OCI-M2 (cell line): ENCODE measurements at regions not wholly inside any gene's neighbourhood (a gene's known extent, or its start where the extent isn't known, plus 50 kb on each side); places are given as distances from the start of the nearest gene placed in this dataset.

Experiments used
- DNase-seq: peaks from one replicate; lab custom pipeline; 2025; ENCODE audit not compliant: unreplicated experiment; lab: John Stamatoyannopoulos, UW

DNA sequence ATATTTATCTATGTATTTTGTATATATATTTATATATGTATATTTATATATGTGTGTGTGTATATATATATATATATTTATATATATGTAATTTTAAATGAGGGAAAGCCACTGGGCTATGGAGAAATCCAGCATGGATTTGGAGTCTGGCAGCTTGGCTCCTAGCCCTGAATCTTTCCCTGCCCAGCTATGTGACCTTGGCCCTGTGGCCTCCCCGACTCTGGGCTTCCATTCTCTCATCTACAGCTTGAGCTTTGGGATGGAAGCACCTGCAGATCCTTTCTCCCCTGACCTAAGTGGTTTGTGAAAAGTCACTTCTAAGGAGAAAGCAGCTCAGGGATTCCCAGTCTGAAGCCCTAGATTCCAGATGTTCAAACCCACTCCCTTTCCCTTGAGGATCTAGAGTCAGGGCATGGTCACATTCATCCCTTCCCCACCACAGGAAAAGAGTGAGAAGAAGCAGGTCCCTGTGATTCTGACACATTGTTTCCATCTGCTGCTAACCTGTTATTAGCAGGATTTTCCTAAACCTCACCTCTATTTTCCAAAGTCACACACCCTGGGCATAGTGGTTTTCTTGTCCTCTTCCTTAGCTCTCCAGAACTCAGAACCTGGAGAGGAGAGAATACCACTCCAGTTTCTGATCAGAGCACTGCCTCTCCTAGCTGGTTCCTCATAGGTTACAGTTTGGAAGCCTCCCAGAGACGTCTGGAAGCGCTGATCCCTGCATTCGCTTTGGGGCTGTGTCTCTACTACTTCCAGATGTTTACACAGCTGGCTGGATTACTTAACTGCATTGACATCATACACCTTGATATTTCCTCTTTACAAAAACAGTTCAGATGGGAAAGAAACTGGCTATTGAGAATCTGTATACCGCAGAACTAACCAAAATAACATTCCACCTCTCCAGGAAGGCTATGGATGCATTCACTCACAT, 327.5 kb upstream of the ZMIZ1 start:
- no peak for DNase-seq

DNA sequence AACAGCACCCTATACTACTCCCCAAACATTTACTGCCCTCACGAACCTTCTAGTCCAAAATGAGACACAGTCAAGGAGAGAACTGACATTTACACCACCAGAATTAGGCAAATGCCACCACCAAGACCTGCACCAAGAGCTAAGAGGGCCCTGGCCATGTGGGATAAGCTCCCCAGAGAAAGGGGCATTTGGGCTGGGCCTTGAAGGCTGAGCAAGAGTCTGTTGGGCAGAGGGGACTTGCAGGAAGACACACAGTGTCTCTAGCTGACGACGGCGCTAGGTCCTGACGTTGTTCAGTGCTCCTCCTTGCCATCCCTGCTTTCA, 326.4 kb upstream of the ZMIZ1 start:
- DNase-seq = no peak

DNA sequence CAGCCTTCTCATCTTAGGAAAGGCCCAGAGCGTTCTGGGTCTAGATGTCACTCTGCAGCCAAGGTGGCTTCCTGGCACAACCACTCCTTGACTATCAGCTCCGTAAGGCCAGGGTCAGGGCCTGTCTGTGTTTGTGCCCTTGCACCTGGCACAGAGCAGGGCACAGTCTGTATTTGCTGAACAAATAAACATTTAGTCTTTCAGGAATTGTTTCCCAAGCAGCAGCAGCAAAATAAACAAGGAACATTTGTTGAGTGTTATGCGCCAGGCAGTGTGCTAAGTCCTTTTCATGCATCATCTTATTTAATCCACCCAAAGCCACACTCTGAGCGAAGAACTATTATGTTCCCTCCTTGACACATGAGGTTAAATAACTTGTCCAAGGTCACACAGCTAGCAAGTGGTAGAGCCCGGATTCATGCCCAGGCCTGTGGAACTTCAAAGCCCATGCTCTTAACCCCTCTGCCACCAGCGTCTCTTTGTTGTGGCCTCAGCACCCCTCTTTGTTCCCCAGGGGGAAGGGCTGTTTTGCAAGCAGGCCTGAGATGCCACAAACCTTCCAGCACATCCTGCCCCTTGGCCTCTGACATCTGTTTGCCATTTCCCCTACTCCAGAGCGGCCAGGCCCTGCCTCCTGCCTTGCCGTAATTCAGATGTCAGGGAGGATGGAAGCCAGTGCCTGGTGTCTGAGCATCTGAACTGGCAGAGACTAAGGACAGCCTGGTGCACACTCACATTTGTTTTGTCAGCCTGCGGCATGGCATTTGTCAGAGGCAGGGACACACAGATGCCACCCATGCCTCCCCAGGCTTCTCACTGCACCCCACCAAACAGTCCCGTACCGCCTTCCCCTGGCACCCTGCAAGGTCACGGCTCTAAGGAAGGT, 325.8 kb upstream of the ZMIZ1 start:
- no peak for DNase-seq

DNA sequence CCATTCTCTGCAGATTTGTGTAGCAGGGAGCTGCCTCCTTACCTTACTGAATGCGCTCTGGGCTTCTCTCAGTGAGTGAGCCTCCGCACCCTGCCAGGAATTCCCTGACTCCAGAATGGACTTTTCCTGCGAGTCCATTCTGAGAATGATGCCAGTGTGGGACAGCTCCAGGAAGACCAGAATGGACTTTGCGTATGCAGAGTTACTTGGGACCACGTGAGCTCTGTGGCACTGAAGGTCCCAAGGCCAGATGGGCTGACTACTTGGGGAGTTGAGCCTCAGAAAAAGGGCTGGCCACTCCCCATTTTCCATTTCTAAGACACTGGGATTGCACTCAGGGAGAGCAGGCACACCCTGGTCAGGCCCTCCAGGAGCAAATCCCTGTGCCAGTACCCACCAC, 324.7 kb upstream of the ZMIZ1 start:
- no peak for DNase-seq

DNA sequence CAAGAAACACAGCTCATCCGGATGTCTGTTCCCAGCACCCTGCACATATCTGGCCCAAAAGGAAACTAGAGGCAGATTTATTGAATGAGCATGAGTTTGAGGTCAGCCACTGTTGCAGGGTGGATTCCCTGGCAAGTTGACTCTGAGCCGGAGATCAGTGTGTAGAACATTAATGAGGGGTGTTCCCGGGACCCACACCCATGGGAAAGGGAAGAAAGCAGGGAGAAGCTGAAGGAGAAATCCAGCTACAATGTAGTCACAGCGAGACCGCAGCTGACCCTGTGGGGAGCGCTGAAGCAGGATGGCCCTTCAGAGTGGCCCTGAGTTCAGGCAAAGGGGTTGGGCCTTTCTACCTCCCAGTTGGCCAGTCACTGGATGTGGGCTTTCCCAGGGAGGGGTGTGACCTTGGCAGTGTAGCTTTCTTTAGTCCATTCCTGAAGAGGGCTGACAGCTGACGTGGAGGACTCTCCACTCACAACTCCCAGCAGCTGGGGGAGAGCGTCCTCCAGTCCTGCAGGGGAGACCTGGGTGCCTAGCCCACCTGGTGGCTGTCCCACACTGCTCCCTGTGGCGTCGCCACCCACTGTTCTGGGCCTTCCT, 324.2 kb upstream of the ZMIZ1 start:
- DNase-seq = no peak

DNA sequence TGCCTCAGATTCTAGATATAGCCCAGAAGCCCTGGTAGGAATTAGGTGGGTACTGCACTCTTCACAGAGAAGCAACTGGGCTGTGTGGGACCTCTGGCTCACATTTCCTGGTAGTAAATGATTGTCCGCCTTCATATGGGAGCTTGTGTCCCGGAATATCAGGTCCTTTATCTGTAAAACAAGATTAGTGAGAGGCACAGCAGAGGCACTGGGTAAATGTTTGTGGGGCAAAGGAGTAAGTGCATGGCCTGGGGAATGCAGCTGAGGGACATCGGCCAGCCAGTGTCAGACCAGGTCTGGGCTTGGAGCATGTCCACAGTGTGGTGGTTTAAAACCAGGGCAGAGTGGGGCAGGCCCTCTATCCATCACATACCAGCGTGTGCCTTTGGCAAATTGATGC, 323.3 kb upstream of the ZMIZ1 start:
- DNase-seq = no peak

DNA sequence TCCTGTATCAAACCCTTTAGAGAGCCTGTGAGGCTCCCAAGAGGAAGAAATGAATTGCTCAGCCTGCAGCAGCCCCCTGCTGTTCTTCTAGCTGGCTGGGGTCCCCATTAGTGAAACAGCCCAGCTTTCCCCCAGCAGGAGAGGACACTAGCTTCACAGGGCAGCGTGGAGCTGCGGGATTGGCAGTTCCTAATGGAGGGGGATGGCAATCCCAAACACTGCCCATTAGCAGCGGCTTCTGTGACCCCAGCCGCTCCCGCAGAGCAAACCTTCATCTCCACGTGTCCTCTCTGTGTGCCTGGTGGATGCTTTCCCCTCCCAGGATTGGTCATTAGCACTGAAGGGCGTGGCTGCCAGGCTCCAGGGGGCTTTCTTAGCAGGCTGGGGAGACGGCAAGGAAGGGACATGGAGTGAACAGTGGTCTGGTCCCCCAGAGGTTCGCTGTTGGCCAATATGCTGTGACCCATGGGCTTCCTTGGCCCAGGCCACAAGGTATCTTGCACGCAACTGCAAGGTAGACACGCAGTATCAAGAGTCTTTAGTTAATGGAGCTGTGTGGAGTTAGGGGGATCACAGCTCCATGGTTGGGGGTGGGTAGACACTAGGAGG, 322.5 kb upstream of the ZMIZ1 start:
- DNase-seq = no peak

DNA sequence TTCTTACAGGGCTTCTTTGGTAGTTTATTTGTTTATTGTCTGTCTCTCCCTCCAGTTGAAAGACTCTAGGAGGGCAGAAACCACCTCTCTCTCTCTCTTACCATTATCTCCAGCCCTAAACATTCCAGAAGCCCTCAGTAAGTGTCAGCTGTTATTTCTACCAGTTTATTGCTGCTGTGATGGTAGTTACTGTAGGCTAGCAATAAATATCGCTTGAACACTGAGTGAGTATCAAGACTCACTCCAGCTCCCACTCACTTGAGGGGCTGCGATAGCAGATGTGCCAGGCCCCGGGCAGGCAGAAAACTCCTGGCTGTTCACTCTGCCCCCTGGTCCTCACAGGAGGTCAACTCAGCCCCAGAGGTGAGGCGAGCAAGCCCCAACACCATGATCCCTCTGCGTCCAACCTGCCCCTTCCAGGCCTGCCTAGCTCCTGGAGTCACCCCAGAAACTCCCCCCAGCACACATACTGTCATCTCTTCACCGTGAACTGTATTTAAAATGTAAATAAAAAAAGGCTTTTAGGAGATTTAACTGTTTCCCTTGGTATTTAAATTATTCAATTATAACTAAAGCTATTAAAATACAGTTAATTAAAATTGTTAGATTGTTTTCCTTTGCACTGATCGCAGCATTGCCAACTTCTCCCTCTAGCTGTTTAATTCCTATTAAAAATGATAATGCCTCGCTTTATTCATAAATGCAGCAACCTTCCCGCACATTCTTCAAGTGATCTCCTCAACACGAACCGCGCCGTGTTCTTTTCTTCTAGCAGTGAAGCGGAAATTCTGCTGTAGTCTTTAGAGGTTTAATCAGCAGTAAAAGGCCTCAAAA, 321.1 kb upstream of the ZMIZ1 start:
- DNase-seq = no peak

DNA sequence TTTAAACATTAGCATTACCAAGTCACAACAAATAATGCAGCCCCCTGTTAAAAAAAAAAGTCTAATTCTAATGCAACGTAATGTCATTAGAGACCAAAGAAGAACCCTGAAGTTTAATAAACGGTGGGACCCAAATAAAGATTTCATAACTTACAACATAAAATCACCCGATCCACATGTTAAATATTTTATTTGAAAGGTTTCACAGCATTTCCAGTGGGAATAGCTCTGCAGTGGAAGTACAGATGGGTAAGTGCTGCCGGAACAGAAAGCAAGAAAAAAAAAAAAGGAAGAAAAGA, 320.6 kb upstream of the ZMIZ1 start:
- DNase-seq = no peak

DNA sequence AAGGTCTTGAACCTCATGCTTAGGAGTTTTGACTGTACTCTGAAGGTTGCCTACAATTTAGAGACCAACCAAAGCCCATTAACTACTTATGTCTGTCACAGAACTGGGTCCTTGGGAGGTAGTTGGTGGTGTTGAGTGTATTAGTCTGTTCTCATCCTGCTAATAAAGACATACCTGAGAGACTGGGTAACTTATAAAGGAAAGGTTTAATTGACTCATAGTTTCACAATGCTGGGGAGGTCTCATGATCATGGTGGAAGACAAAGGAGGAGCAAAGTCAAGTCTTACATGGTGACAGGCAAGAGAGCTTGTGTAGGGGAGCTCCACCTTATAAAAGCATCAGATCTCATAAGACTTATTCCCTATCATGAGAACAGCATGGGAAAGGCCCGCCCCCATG, 319.6 kb upstream of the ZMIZ1 start:
- DNase-seq = no peak

DNA sequence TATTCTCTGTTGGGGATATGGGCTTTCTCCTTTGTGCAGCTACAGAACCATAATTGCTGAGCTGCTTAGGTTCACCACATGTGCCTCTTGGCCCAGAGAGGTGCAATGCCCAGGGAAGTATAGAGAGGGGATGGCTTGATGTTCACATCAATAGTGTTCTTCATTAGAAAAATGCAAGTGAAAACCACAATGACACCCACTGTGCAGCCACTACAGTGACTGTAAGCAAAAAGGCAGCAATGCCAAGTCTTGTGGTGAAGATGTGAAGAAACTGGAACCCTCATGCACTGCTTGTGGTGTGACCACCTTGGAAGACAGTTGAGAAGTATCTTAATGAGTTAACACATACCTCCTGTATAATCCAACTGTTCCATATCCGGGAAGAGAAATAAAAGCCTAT, 318.9 kb upstream of the ZMIZ1 start:
- no peak for DNase-seq

DNA sequence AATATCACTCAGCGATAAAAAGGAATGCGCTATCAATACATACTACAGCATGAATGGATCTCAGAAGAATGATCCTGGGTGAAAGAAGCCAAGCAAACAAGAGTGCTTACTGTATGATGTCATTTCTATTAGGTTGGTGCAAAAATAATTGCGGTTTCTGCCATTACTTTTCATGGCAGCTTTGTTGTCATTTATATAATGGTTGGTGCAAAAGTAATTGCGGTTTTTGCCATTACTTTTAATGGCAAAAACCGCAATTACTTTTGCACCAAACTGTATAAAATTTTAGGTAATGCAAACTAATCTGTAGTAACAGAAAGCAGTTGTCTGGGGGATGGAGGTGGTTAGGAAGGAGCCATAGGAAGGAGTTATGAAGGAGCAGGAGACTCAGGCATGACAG, 318.3 kb upstream of the ZMIZ1 start:
- no peak for DNase-seq

DNA sequence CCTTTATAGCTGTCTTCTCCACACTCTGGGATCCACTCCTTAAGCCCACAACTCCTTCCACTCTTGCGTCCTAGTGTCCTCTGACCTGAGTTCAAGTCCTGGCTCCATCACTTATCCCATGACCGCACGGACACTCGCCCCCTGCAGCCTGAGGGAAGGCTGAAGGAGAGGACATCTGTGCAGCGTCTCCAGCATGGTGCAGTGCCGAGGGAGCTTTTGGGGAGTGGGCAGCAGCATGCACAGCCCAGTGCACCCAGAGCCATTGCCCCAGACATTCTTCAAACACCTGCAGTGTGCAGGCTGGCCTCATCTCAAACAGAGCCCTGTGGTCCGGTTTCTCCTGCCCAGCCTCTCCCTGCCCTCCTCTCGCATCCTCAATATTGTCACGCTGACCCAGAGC, 317.1 kb upstream of the ZMIZ1 start:
- no peak for DNase-seq

DNA sequence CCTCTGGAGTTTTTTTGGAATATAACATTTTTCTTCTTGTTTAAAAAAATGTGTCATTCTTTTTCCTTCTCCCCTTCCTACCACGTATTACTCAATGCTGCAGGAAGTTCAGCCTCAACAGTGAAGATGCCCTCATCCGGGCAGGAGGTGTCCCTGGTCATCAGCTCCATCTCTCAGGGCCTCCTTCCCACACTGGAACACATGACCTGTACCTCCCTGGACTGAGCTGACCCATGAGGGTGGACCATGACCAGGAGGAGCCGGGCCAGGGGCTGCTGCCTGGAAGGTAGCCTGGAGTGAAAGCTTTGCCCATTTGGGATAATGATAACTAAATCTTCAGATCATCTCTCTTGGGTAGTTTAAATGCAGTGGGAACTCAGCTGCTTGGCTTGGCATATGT, 316.5 kb upstream of the ZMIZ1 start:
- DNase-seq = no peak

DNA sequence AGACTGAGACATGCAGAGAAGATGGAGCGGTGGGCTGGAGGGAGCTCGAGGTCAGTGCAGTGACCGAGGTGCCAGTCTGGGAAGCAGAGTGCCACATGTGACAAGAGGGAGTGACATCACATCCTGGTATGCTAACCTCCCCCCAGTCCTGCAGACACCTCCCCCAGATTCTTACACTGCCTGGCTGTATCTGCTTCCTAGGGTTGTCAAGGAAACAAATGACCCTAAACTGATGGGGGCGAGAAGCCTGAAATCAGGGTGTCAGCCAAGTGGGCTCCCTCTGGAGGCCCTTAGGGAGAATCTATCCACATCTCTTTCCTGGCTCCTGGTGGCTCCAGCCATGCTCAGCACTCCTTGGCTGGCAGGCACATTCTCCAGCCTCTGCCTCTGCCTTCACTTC, 316.1 kb upstream of the ZMIZ1 start:
- no peak for DNase-seq

DNA sequence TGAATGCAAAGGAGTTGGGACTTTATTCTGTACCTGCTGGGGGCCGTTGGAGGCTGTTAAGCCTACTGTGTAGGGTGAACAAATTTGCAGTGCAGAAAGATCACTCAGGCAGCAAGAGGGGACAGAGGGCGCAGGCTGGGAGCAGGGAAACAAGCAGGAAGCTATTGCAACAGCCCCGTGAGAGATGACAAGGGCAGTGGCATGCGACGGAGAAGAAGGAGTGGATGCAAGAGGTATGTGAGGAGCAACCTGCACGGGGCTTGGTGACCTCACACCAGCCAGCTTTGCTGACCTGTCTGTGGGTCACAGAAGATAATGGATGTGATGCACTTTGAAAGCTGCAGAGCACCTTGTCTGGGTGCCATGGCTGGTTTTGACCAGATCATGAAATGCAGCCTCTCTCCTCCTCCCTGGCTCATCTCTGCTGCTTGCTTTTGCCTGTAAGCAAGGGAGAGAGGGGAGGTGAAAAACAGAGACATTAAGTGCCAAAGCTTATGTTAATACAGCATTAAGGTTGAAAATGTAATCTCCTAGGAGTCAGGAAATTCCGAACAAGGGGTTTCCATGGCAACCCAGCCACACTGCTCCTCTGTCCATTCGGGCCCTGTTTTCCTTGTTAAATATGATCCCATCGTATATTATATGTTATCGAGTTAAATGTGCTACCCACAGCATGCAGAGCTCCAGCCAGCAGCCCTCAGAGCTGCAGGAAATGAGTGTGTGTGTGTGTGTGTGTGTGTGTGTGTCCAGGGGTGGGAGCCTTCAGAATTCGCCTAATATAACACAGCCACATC, 314.3 kb upstream of the ZMIZ1 start:
- no peak for DNase-seq

DNA sequence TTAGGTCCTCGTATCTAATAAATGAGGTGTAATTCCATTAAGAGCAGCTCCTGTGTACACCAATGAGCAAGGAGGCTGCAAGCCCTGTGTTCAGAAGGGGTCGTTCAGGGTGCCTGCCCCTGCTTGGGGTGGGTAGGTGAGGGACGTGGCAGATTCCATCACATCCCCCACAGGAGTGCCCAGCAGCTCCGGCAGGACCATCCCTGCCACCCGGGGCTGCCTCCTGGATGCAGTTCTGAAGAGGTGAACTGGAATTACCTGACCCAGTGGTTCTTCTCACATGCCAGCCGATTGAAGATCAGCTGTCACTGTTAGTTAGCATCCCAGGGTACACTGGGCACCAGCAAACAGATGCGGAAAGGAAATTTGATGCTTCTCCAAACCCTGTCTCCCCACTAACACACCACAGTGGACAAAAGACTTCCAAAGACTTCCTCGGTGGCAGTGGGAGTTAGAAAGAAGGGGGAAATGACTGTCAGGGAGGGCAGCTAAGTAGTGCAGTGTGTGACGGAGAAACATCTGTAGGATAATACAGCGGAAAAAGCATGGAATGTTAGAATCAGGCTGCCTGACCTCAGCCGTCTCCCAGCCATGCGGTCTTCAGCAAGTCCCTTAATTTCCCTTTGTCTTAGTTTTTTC, 313.6 kb upstream of the ZMIZ1 start:
- no peak for DNase-seq

DNA sequence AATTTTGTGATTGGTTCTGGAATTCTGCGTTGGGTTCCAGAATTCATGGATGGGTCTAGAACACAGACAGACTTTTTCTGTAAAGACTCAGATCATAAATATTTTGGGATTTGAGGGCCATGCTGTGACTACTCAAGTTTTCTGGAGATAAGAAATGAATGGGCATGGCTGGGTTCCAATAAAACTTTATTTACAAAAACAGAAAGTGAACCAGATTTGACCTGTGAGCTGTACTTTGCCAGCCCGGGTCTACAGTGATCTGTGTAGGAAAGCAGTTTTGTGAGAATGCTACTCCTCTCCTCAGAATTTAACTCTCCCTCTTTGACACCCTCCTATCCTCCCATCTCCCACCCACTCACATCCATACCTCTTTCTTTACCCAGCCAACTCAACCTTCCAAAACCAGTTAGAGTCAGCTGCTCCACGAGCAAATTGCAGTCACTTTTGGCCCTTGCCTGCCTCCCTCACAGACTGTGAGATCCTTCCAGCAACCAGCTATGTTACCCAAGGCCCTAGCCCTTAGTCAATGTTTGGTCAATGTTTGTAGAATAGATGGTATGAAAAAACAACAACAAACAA, 312.8 kb upstream of the ZMIZ1 start:
- DNase-seq = no peak
